GM20000 (cell line): ENCODE measurements at regions not wholly inside any gene's neighbourhood (a gene's known extent, or its start where the extent isn't known, plus 50 kb on each side); places are given as distances from the start of the nearest gene placed in this dataset.

Experiments
- DNase-seq: peaks from one replicate; pipeline ENCODE4 v3.0.0; 2012; ENCODE audit warnings: low spot score
- CTCF ChIP-seq: IDR thresholded peaks from 2 replicates; pipeline ENCODE4 v1.5.1; 2012; ENCODE audit warnings: mild to moderate bottlenecking, control low read depth; ENCODE audit errors: extremely low read depth, missing control alignments

- DNase-seq = no peak
- no peak for TF ChIP-seq CTCF
Observed at GRCh38 chr14:34075042-34075744, 124.3 kb upstream of the EGLN3 start.

GRCh38 chr14:34072921-34073320, 122.0 kb upstream of the EGLN3 start:
- DNase-seq = no peak
- no peak for TF ChIP-seq CTCF

GRCh38 chr14:34072401-34072800, 121.5 kb upstream of the EGLN3 start:
- TF ChIP-seq CTCF = no peak
- DNase-seq = no peak

GRCh38 chr14:34070917-34071407, 120.1 kb upstream of the EGLN3 start:
- no peak for TF ChIP-seq CTCF
- DNase-seq = no peak

GRCh38 chr14:34069854-34070582, 119.1 kb upstream of the EGLN3 start:
- DNase-seq = no peak
- no peak for TF ChIP-seq CTCF

GRCh38 chr14:34067587-34067986, 116.7 kb upstream of the EGLN3 start:
- DNase-seq = no peak
- no peak for TF ChIP-seq CTCF

- DNase-seq = no peak
- no peak for TF ChIP-seq CTCF
Observed at GRCh38 chr14:34065690-34066391, 115.0 kb upstream of the EGLN3 start.
